Stomach (tissue), 4 donors: ENCODE measurements at regions not wholly inside any gene's neighbourhood (a gene's known extent, or its start where the extent isn't known, plus 50 kb on each side); places are given as distances from the start of the nearest gene placed in this dataset.

Experiments
- CTCF ChIP-seq, 7 experiments: fragments of 450-650 bp in 4 of 7; fragments of 200-600 bp in 3 of 7; sonication (generic) in 3 of 7; IDR thresholded peaks; one replicate each; pipeline ENCODE4 v1.5.1; 2016 to 2019; ENCODE audit warnings: antibody characterized with exemption in 7 of 7, control low read depth in 2 of 7, mild to moderate bottlenecking in 1 of 7
- POLR2A ChIP-seq, 4 donors: fragments of 450-650 bp; IDR thresholded peaks; one replicate each; pipeline ENCODE4 v1.6.1; 2016; ENCODE audit warnings: antibody characterized with exemption in 4 of 4, control low read depth in 2 of 4, mild to moderate bottlenecking in 1 of 4, moderate library complexity in 1 of 4

- TF ChIP-seq CTCF (IDR thresholded peaks at IDR 0.05) = no peak
- TF ChIP-seq POLR2A (IDR thresholded peaks at IDR 0.05) = no peak
Observed at GRCh38 chr3:102106416-102107097, 257.2 kb downstream of the NFKBIZ start.
